GM19023 (cell line): ENCODE measurements at regions not wholly inside any gene's neighbourhood (a gene's known extent, or its start where the extent isn't known, plus 50 kb on each side); places are given as distances from the start of the nearest gene placed in this dataset.
"Not testable (repeated sequence)": the region's sequence is repeated elsewhere in the genome, so short reads cannot be mapped to it uniquely, and the experiment has no call there.

Experiments used
- ATAC-seq: cut with Tn5 transposase; IDR thresholded peaks from one replicate; pipeline ENCODE4 v1.9.1; 2021; ENCODE audit warnings: mild to moderate bottlenecking, moderate library complexity; ENCODE audit not compliant: unreplicated experiment

- ATAC-seq = not testable (repeated sequence)
These were observed 61.3 kb downstream of the SYF2 start for GRCh38 chr1:25171013-25171412.

DNA sequence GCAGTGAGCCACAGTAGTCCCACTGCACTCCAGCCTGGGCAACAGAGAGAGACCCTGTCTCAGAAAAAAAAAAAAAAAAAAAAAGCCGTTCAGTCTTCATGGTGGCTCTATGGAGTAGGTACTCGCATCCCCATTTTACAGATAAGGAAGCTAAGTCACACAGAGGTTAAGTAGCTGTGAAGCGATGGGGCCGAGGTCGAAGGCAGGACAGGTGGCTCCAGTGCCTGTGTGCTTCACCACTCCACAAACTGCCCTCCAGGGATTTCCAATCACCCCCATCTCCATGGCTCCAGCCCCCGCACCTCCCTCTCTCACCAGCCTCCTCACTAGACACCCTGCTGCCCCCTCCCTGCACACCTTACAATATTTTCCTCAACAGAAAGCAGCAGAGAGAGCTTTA, 61.9 kb downstream of the SYF2 start:
- no peak for ATAC-seq

DNA sequence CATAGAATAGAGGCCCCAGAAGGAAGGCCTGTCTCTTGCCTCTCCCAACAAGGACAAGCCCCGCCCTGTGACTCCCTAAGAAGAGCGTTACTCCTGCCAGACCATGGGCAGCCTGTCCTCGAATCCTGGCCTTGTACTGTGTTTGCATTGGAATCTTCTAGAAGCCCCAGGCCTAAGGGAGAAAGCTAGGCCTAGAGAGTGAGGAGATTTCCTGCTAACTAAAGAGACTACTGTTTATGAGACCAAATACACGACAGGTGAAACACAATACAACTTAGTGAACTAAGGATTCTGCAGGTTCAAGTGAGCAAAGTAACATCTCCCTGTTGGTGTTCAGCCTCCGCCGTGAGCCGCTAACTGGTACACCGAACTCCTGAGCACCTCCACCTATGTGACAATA, 62.7 kb downstream of the SYF2 start:
- ATAC-seq = no peak

- no peak for ATAC-seq
These were observed 63.1 kb downstream of the SYF2 start for GRCh38 chr1:25169168-25169567.

DNA sequence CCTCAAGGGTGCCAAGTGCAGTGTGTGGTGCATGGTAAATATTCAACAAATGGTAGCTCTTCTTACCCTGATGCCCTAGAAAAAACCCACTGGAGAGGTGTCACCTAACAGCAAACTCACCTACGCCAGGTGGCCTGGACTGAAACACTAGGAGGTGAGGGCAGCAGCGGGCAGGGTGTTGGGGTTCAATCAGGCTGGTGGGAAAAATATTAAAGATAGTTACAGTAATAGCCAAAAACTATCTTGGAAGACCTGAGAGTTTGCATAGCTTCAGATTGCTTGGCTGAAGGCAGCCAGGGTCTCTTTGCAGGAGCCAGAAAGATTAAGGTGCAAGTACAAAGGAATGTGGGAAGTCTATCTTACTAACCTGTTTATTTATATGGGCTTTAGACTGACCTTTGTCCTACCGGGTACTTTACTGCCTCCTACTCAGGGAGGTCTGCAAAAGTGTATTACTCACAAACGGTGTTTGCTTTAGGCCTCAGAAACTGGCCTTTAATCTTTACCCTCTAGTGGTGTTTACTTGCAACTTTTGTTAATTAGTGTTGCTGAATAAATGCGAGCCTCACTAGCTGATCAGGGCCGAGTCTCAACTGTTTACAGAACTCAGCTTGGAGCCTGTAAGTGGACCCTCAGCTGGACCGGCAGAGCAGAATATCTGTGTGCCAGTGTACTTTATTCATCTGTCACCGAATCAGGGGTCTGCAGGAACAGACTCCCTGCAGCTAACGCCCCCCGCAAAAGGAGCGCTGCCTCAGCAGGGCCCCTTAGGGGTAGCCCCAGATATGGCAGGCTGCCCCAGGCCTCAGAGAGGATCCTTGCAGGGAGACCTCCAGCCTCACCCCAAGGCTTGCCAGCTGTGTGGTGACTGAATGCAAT, 63.9 kb downstream of the SYF2 start:
- no peak for ATAC-seq

- ATAC-seq = no peak
These were observed 64.8 kb downstream of the SYF2 start for GRCh38 chr1:25167269-25168192.

DNA sequence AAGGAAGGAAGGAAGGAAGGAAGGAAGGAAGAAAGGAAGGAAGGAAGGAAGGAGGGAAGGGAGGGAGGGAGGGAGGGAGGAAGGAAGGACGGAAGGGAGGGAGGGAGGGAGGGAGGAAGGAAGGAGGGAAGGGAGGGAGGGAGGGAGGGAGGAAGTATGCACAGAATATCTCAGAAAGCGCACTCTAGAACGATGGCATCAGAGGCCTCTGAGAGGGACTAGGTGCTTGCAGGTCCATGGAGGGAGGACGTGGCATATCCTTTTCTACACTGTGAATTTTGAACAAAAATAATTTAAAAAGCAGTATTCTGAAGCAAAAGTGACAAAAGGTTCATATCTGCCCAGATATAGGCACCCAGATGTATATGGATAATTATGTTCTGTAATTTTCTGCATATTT, 65.5 kb downstream of the SYF2 start:
- no peak for ATAC-seq

DNA sequence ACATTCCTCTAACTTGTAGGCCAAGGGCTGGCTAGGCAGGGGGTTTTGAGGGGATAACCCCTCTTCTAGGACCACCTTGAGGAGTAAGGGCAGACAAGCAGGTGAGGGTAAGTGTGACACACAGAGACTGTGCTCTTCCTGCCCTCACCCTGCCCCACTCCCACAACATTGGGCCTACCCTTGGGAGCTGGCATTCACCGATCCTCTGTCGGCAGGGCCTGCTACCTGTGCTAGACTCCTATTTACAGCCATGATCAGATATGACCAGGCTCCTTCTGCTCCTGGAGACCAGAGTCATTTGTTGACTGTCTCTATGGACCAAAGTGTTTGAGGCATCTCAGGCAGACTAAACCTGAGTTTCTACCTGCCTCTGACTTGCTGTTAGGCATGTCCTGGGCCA, 68.3 kb downstream of the SYF2 start:
- no peak for ATAC-seq

GRCh38 chr1:25161981-25162380, 70.3 kb downstream of the SYF2 start:
- ATAC-seq = no peak

- ATAC-seq = no peak
These were observed 74.5 kb downstream of the SYF2 start for GRCh38 chr1:25157846-25158245.

DNA sequence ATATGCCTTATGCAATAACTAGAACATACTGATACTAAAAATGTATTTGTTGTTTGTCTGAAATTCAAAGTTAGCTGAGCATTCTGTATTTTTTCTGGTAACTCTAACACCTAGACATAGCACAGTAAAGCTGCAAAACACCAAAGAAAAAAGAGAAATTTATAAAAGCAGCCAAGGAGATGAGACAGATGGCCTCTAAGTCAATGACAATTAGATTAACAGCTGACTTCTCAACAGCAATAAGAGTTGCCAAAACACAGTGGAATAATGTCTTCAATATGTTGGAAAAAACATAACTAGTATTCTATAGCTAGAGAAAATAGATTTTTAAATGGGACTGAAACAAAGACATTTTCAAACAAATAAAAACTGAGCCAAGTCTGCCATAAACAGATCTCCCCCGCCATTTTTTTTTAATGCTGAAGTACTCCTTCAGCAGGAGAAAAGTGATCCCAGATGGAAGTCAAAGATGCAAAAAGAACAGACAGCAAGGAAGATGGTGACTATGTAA, 81.3 kb downstream of the SYF2 start:
- no peak for ATAC-seq

- ATAC-seq = no peak
These were observed 83.5 kb downstream of the SYF2 start for GRCh38 chr1:25148673-25149300.

GRCh38 chr1:25146451-25146855, 85.8 kb downstream of the SYF2 start:
- ATAC-seq = no peak

DNA sequence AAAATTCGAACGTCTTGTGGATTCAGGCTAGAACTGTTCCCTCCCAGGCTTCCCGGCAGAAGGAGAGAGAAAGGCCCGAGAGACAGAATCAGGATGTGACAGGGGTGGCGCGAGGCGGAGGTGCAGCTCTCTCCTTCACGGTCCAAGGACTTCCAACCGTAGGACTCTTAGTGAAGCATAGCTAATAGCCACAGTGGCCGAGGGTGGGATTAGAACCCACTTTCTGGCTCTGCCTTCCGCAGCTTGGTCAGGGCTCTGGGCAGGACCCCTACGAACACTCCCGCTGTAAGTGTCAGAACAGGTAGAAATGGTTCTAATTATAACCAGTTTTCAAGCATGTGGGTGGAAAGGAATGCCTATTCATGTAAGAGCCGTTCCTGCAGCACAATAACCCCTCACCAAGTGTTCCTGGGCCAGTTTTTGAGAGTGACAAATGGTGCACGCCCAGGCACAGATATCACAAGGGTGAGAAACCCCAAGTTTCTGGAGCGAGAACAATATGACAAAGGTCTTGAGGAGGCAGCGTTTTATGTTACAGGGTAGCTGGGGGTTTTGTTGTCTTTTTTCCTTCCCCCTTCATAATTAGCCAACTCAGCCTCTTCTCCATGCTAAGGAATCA, 86.4 kb downstream of the SYF2 start:
- no peak for ATAC-seq

- ATAC-seq = peak; percentile 79
These were observed 92.1 kb downstream of the SYF2 start for GRCh38 chr1:25140073-25140797.

GRCh38 chr1:25137521-25138395, 94.5 kb downstream of the SYF2 start:
- ATAC-seq = no peak

GRCh38 chr1:25137106-25137505, 95.2 kb downstream of the SYF2 start:
- ATAC-seq = no peak

DNA sequence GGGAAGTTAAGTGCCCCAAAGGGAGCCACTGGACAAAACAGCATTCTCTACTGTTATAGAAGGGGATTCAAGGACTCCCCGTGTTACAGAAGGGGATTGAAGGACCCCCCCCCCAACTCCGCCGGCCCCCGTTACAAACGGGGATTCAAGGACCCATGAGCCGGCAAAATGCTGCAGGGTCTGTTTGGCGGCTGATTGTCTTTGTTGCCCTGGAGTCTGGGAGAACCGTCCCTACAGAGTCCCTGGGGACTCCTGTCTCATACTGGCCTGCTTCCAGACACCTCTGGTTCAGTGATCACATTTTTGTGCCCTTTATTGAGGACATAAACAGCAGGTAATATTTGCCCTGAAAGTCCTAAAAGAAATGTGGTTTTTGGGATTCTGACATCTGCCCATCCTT, 96.4 kb downstream of the SYF2 start:
- ATAC-seq = no peak

DNA sequence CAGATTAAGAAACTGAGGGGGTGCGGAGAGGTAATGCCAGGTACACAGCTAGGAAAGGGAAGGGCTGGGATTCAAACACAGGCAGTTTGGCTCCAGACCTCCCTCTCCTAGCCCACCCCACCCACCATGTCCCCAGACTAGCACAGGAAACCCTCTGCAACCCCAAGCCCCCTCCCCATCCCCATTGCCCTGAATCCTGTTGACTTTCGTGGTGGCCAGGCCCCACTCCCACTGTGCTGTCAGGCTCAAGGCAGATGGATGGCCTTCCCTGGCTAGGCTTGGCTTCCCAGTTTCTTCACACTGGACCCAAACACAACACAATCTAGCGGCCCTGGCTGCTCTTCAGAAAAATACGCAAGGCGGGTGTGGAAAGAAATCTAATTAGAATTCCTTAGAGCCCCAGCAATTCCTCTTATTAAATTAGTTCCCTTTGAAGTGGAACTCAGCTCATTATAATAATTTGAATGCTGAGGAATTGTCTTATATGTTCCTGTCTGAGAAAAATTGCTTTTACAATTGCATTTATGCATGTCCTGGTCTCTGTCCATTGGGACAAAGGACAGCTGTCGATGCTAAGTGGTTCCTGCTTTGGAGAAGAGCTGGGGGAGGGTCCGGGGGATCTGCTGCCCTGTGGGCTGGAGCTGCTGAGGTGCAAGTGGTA, 97.4 kb downstream of the SYF2 start:
- no peak for ATAC-seq
